Epithelial cell of proximal tubule (primary cell): ENCODE measurements at regions not wholly inside any gene's neighbourhood (a gene's known extent, or its start where the extent isn't known, plus 50 kb on each side); places are given as distances from the start of the nearest gene placed in this dataset.

Source experiments
- DNase-seq: peaks from one replicate; pipeline ENCODE4 v3.0.0-alpha.2; 2011; ENCODE audit warnings: low read depth
- H3K4me3 ChIP-seq: 2 replicates; pipeline ENCODE4 v1.5.1; 2011; ENCODE audit warnings: low read depth, mild to moderate bottlenecking, low read length
- CTCF ChIP-seq: conservative IDR thresholded peaks from 2 replicates; pipeline ENCODE4 v1.5.1; 2012; ENCODE audit warnings: low read depth, mild to moderate bottlenecking, low read length

GRCh38 chr3:177426878-177427495 lies 229.7 kb upstream of the TBL1XR1 start:
- DNase-seq = no peak
- no peak overlapping the region for H3K4me3 ChIP-seq
- no peak for TF ChIP-seq CTCF

GRCh38 chr3:177427540-177427939 lies 230.3 kb upstream of the TBL1XR1 start:
- DNase-seq = no peak
- TF ChIP-seq CTCF = no peak
- no peak overlapping the region for H3K4me3 ChIP-seq

- TF ChIP-seq CTCF = no peak
- no peak overlapping the region for H3K4me3 ChIP-seq
- DNase-seq = no peak
Observed at GRCh38 chr3:177429079-177429478, 231.8 kb upstream of the TBL1XR1 start.

- H3K4me3 ChIP-seq = no peak overlapping the region
- TF ChIP-seq CTCF = no peak
- DNase-seq = no peak
Observed at GRCh38 chr3:177429771-177430170, 232.5 kb upstream of the TBL1XR1 start.

GRCh38 chr3:177430653-177431052 lies 233.4 kb upstream of the TBL1XR1 start:
- no peak for TF ChIP-seq CTCF
- no peak for DNase-seq
- no peak overlapping the region for H3K4me3 ChIP-seq

- DNase-seq = no peak
- no peak overlapping the region for H3K4me3 ChIP-seq
- no peak for TF ChIP-seq CTCF
Observed at GRCh38 chr3:177431525-177432176, 234.4 kb upstream of the TBL1XR1 start.

- H3K4me3 ChIP-seq = no peak overlapping the region
- DNase-seq = no peak
- no peak for TF ChIP-seq CTCF
Observed at GRCh38 chr3:177435301-177435700, 238.0 kb upstream of the TBL1XR1 start.
